ENCODE measurements at regions not wholly inside any gene's neighbourhood (a gene's known extent, or its start where the extent isn't known, plus 50 kb on each side); places are given as distances from the start of the nearest gene placed in this dataset.

DNA sequence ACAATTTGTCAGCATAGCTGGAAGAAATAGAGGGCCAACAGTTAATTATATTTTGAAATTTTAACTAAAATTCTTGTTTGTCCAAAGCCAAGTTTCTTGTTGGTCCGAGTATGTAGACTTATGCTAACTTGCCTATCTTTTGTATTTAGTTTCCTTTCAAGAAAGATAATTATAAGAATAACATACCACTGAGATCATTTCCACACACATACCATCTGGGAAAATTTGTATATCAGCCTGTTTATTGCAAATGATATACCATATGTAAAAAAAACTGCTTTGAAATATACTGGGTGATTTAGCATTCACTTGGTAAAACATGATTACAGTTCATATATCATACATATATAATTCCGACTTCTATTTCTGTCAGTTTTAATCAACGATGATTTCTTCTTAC, 84.7 kb upstream of the ANKRD50 start:
- no peak for DNase-seq

DNA sequence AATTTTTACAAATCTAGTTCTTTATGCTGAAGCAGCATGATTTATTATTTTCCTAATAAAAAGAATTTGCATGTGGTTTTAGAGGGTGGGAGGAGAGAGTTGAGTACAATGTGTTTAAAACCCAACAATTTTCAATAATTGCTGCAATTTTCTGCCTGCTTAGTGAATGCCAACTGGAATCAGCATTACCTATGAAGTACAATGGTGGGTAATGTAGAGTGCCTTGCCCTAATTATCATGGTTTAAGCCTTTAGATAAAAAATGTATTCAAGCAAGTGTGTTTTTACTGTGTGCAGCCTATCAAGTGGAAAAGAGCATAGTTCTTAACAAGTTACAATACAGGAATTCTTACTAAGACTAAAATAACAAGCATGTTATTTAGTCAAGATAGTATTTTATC, 77.9 kb upstream of the ANKRD50 start:
- no peak for DNase-seq

DNA sequence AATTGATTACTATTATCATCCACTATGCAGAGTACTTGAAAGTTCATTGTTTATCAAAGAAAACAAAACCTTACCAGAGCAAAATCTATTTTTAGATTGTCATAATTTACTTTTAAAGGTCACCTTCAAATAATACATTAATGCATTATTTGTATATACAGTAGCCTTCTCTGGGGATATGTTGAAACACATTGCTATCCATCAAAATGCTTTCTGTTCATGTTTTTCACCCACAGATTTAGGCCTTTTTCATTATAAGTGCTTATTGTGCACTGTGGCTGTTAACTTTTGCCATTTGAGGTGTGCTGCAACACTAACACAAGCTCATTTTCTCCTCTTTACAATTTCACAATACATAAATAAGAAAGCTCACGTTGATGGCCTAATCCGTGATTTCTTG, 74.1 kb upstream of the ANKRD50 start:
- DNase-seq = no peak

DNA sequence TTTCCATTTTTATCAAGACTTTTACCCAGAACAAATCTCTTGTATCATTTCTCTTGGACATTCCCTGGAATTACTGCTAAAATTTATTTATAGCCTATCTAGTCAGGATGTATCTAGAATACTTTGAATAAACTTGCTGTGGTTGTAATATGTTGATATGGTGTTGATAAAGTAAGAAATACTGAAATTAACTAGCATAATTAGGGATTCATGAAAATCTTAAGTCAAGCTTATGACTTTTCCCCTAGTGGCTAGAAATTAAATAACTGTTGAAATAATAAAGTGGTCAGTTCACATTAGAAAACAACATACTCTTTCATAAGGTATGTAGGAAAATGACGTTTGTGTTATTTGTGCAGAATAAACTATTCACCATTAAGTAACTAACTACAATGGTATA, 73.1 kb upstream of the ANKRD50 start:
- DNase-seq = no peak

DNA sequence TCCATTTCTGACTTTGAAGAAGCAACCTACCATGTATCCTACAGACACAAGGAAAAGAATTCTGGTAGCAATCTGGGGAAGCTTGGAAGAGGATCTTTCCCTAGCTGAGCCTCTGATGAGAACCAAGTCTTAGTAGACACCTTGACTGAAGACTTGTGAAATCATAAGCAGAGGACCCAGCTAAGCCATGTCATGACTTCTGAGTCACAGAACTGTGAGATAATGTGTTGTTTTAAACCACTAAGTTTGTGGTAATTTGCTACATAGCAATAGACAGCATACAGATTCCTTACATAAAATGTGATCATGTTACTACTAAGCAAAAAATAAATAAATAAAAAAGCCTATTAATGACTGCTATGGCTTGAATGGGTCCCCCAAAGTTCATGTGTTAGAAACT, 71.3 kb upstream of the ANKRD50 start:
- no peak for DNase-seq

DNA sequence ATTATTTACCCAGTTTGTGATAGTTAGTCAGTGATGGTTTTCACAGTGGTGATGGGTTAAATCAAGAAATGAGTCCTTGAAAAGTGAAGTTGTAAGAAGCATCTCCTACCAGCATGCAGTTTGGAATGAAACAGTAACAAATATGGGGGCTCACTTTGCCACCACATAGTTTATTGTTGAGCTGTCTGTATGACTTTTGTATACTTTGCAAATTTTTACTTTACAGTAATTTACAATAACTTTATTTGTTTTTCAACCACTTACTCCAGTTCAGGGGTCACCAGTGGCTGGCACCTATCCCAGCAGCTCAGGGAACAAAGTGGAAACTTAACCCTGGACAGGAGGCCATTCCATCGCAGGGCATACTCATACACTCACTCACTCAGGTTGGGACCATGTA, 64.5 kb upstream of the ANKRD50 start:
- DNase-seq = no peak

DNA sequence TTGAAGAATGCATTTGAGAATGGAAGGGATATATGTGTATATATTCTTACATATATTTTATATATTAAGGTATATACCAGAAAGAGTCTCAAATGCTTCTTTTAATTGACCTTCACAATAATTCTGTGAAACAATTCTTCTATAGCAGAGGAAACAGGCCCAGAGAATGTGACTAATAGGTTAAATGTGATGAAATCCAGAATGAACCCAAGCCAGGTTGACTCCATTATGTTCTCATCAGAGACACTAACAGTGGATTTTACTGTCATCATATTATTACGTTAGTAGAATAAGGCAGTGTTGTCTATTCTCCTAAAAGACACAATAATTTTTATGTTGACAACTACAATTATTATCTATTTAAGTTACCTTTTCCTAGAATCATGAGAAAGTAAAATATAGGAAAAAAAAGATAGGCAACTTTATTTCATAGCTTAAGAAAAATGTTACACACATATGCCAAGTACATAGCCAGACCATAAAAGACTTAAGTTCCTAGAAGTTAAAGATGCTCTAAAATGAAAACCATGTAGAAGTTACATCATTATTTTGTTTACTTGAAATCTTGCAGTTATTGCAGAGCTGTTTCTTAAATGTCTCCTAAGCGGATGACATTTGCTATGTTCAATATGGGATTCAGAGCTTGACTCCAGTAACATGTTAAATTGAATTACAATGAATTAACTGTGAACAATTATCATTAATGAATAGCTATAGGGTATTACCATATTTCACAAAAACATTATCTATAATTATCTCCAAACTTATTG, 56.2 kb upstream of the ANKRD50 start:
- DNase-seq = no peak

DNA sequence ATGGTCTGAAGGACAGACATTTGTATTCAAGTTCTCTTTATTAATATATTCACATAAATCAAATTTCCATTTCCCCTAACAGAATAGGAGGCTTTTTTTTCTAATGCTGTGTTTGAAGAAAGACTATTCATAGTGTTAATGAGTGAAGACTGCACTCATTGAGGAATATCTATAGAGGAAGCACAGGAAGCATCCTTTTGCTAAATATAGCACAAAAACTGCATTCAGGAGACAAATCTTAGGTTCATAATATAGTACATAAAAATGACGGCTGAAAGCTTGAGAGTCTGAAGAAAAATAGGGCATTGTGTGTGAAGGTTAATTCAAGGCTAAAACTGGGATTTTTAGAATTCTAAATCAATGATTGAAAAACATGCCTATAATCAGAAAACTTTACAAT, 50.4 kb upstream of the ANKRD50 start:
- no peak for DNase-seq
